ENCODE measurements at regions not wholly inside any gene's neighbourhood (a gene's known extent, or its start where the extent isn't known, plus 50 kb on each side); places are given as distances from the start of the nearest gene placed in this dataset.

DNA sequence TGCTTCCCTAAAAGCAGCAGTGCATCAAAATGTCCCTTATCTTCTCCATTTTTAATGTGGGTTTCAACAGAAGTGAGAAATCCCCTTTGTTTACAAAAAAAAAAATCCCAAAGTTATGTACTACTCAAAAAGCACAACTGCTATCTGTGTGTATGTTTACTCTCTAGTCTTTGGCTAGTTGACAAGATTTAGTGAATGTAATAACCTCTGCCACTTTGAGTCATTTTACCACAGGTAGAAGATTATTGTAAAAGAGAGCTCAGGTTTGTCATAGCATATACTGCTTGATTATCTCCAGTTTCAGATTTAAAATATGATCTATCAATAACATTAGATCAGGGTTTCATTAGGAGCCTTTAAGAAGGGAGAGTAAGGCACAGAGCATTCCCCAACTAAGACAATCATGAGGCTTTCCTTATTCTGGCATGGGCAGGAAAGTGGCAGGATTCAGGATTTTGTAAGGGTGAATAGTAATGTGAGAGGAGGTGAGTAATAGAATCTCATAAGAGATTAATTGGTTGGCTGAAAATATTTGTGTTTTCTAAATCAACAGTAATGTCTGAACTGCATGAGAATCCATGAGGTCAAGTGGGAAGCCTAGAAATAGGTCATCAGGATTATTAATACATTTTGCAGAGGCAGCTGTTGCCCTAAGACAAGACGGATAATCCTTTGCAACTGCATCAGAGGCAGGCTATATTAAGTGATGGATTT lies 1780.3 kb upstream of the LRRTM1 start:
- TF ChIP-seq, protein P1, sequence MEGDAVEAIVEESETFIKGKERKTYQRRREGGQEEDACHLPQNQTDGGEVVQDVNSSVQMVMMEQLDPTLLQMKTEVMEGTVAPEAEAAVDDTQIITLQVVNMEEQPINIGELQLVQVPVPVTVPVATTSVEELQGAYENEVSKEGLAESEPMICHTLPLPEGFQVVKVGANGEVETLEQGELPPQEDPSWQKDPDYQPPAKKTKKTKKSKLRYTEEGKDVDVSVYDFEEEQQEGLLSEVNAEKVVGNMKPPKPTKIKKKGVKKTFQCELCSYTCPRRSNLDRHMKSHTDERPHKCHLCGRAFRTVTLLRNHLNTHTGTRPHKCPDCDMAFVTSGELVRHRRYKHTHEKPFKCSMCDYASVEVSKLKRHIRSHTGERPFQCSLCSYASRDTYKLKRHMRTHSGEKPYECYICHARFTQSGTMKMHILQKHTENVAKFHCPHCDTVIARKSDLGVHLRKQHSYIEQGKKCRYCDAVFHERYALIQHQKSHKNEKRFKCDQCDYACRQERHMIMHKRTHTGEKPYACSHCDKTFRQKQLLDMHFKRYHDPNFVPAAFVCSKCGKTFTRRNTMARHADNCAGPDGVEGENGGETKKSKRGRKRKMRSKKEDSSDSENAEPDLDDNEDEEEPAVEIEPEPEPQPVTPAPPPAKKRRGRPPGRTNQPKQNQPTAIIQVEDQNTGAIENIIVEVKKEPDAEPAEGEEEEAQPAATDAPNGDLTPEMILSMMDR (IDR thresholded peaks at IDR 0.05; ENCODE audit: low read depth, low read length, poor library complexity, severe bottlenecking), result no peak
- no peak for TF ChIP-seq EZH2phosphoT487 (IDR thresholded peaks at IDR 0.05; ENCODE audit: borderline replicate concordance, low read length)

All from DOHH2 (cell line).